Glomerular visceral epithelial cell (primary cell): ENCODE measurements at regions not wholly inside any gene's neighbourhood (a gene's known extent, or its start where the extent isn't known, plus 50 kb on each side); places are given as distances from the start of the nearest gene placed in this dataset.

Source experiments
- DNase-seq: peaks from one replicate; pipeline ENCODE4 v3.0.0-alpha.2; 2016; ENCODE audit errors: extremely low spot score

GRCh38 chrX:21126661-21127060 is 247.6 kb upstream of the CNKSR2 start:
- no peak for DNase-seq

- no peak for DNase-seq
These were observed 242.9 kb upstream of the CNKSR2 start for GRCh38 chrX:21131346-21131745.

- DNase-seq = no peak
These were observed 242.4 kb upstream of the CNKSR2 start for GRCh38 chrX:21131786-21132185.

GRCh38 chrX:21132686-21133393 is 241.4 kb upstream of the CNKSR2 start:
- no peak for DNase-seq

- DNase-seq = no peak
These were observed 224.0 kb upstream of the CNKSR2 start for GRCh38 chrX:21150208-21150607.

- DNase-seq = no peak
These were observed 223.2 kb upstream of the CNKSR2 start for GRCh38 chrX:21151051-21151450.

- no peak for DNase-seq
These were observed 221.2 kb upstream of the CNKSR2 start for GRCh38 chrX:21153033-21153432.

GRCh38 chrX:21153503-21153902 is 220.7 kb upstream of the CNKSR2 start:
- DNase-seq = no peak

- no peak for DNase-seq
These were observed 218.3 kb upstream of the CNKSR2 start for GRCh38 chrX:21155916-21156315.

GRCh38 chrX:21156632-21157031 is 217.6 kb upstream of the CNKSR2 start:
- no peak for DNase-seq

GRCh38 chrX:21158678-21159077 is 215.5 kb upstream of the CNKSR2 start:
- no peak for DNase-seq

GRCh38 chrX:21166272-21166982 is 207.8 kb upstream of the CNKSR2 start:
- DNase-seq = peak; percentile 51

- DNase-seq = no peak
These were observed 207.2 kb upstream of the CNKSR2 start for GRCh38 chrX:21167011-21167410.

- DNase-seq = no peak
These were observed 206.7 kb upstream of the CNKSR2 start for GRCh38 chrX:21167494-21167893.

- no peak for DNase-seq
These were observed 205.6 kb upstream of the CNKSR2 start for GRCh38 chrX:21168401-21169160.

- no peak for DNase-seq
These were observed 203.0 kb upstream of the CNKSR2 start for GRCh38 chrX:21171181-21171580.

GRCh38 chrX:21174439-21174838 is 199.8 kb upstream of the CNKSR2 start:
- no peak for DNase-seq

GRCh38 chrX:21176921-21177571 is 197.2 kb upstream of the CNKSR2 start:
- DNase-seq = peak; percentile 0

GRCh38 chrX:21181232-21181853 is 192.9 kb upstream of the CNKSR2 start:
- no peak for DNase-seq

GRCh38 chrX:21193196-21193595 is 181.0 kb upstream of the CNKSR2 start:
- DNase-seq = no peak

- no peak for DNase-seq
These were observed 179.7 kb upstream of the CNKSR2 start for GRCh38 chrX:21194526-21194925.

GRCh38 chrX:21207080-21207479 is 167.1 kb upstream of the CNKSR2 start:
- DNase-seq = no peak
